ENCODE measurements at regions not wholly inside any gene's neighbourhood (a gene's known extent, or its start where the extent isn't known, plus 50 kb on each side); places are given as distances from the start of the nearest gene placed in this dataset.

DNA sequence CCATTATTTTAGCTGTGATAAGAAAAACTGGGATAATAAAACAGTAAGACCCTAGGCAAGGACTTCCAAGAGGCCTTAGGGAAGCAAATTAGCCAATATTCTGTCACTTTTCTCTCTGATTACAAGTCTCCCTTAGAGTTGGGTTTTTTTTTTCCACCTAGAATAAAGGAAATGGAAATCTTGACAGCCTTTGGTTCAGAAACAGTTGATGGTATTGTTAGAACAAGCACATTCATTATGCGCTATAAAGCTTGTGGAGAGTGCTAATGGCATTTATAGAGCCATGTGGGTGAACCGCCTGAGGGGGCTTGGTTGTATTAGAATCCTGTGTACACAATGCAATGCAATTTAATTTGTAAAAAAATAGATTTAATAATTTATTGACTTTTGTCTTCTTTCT lies 88.9 kb upstream of the OGFRL1 start:
- H3K27ac ChIP-seq, result no peak overlapping the region
- H3K36me3 ChIP-seq (ENCODE audit: insufficient read depth, low read length), result no peaks in the 10 kb centered on the region
- no peak overlapping the region for H3K9ac ChIP-seq (ENCODE audit: insufficient read length)
- H3K4me3 ChIP-seq, result no peak overlapping the region
- DNase-seq (ENCODE audit: low read depth, low spot score), result no peak
- no peaks in the 10 kb centered on the region for H3K9me3 ChIP-seq (ENCODE audit: low read depth, low read length)
- no peak for TF ChIP-seq EZH2 (IDR thresholded peaks at IDR 0.05)

DNA sequence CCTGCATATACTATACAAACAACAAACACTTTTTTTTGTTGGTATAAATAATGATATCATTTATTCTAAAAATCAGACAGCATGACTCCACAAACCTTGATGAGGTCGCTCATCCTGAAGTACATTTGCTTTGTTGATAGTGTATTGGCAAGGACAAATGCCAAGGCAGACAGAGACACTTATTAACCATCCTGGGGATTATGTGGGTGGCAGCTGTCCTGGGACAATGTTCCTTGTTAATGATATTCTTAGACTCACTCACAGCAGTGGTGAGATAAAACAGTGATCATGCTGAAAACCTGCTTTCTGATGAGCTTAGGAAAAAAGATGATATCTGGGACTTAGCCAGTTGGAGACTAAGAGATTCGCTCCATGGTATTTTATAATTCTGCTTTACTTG lies 85.4 kb upstream of the OGFRL1 start:
- Histone ChIP-seq H3K9ac (ENCODE audit: insufficient read length) (no peak overlapping the region), H3K9me3 (ENCODE audit: low read depth, low read length) (no peaks in the 10 kb centered on the region), H3K27ac (no peak overlapping the region), H3K4me3 (no peak overlapping the region), H3K36me3 (ENCODE audit: insufficient read depth, low read length) (no peaks in the 10 kb centered on the region)
- TF ChIP-seq FOXP2 (optimal IDR thresholded peaks at IDR 0.05; ENCODE audit: control extremely low read depth, extremely low read length, insufficient read depth), result no peak
- no peak for TF ChIP-seq POLR2AphosphoS5 (IDR thresholded peaks at IDR 0.05; ENCODE audit: borderline replicate concordance, low read depth, low read length)
- TF ChIP-seq EZH2 (IDR thresholded peaks at IDR 0.05), result no peak
- no peak for DNase-seq (ENCODE audit: low read depth, low spot score)

DNA sequence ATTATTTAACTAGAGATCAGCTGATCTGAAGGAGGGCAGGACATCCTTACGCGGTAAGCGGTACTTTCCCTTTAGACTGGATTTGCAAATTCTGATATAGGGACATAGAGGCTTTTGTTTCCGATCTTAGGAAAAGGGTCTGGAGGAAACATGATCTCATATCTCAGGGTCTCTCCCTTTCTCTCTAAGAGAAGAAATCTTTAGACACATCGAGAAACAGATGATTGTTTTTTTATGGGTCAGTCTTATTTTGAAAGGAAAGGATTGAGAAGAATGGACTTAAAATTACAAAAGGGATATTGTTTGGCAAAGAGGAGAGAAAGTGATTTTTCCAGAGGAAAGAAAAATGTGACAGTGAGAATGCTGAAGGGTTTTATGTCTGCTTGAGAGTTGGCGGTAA lies 83.9 kb upstream of the OGFRL1 start:
- H3K4me3 ChIP-seq, result no peak overlapping the region

DNA sequence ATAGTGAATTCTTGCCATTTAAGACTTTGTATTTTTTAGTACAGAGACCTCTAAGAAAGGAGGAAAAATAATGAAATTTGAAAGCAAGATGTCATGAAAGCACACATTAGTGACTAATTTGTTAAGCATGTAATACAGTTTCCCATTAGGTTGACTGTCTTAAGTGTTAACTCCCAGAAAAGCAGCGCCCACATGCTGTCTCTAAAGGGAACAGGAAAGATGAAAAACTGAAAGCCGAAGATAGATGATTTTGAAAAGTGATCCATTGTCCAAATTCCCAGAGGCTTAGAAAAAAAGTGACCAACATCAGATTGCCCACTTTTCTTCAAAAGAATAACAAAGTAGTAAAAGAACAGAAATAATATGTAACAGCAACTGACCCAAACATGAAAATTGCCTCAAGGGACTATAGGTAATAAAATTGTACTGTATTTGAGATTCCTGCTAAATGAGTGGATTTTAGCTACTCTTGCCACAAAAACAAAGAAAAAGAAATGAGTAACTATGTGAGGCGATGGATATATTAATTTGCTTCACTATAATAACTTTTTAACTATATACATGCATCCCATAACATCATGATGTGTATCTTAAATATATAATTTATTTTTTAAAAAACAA lies 83.2 kb upstream of the OGFRL1 start:
- no peak overlapping the region for H3K4me3 ChIP-seq
- H3K9ac ChIP-seq (ENCODE audit: insufficient read length), result no peak overlapping the region
- H3K36me3 ChIP-seq (ENCODE audit: insufficient read depth, low read length), result no peaks in the 10 kb centered on the region
- no peak for DNase-seq (ENCODE audit: low read depth, low spot score)
- H3K9me3 ChIP-seq (ENCODE audit: low read depth, low read length), result no peaks in the 10 kb centered on the region
- H3K27ac ChIP-seq, result no peak overlapping the region
- TF ChIP-seq EZH2 (IDR thresholded peaks at IDR 0.05) (no peak), FOXP2 (optimal IDR thresholded peaks at IDR 0.05; ENCODE audit: control extremely low read depth, extremely low read length, insufficient read depth) (no peak), POLR2AphosphoS5 (IDR thresholded peaks at IDR 0.05; ENCODE audit: borderline replicate concordance, low read depth, low read length) (no peak)

More for the DNA sequence above, 83.9 kb upstream of the OGFRL1 start:
- Histone ChIP-seq H3K9ac (ENCODE audit: insufficient read length) (no peak overlapping the region), H3K36me3 (ENCODE audit: insufficient read depth, low read length) (no peaks in the 10 kb centered on the region), H3K27ac (no peak overlapping the region), H3K9me3 (ENCODE audit: low read depth, low read length) (no peaks in the 10 kb centered on the region)
- TF ChIP-seq POLR2AphosphoS5 (IDR thresholded peaks at IDR 0.05; ENCODE audit: borderline replicate concordance, low read depth, low read length) (no peak), EZH2 (IDR thresholded peaks at IDR 0.05) (no peak), FOXP2 (optimal IDR thresholded peaks at IDR 0.05; ENCODE audit: control extremely low read depth, extremely low read length, insufficient read depth) (no peak)
- DNase-seq (ENCODE audit: low read depth, low spot score), result no peak

DNA sequence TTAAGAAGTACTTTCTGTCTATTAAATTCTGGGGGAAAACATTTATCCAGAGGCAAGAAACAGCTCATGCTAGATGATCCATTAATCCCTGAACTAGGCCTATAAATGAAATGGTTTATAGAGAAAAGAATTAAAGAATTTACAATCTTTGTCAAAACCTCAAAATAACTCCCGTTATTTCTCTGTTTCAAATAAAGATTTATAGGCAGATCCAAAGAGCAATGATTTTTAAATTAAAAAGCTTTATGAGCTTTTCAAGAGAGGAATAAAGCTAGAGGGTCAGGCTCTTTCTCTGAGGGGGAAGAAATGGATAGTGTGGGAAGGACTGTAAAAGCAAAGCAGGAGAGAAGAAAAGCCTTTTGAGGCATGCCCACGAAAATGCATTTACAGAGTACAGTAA lies 82.5 kb upstream of the OGFRL1 start:
- Histone ChIP-seq H3K9ac (ENCODE audit: insufficient read length) (no peak overlapping the region), H3K36me3 (ENCODE audit: insufficient read depth, low read length) (no peaks in the 10 kb centered on the region), H3K4me3 (no peak overlapping the region), H3K9me3 (ENCODE audit: low read depth, low read length) (no peaks in the 10 kb centered on the region), H3K27ac (no peak overlapping the region)
- no peak for DNase-seq (ENCODE audit: low read depth, low spot score)
- TF ChIP-seq POLR2AphosphoS5 (IDR thresholded peaks at IDR 0.05; ENCODE audit: borderline replicate concordance, low read depth, low read length), result no peak
- no peak for TF ChIP-seq FOXP2 (optimal IDR thresholded peaks at IDR 0.05; ENCODE audit: control extremely low read depth, extremely low read length, insufficient read depth)
- TF ChIP-seq EZH2 (IDR thresholded peaks at IDR 0.05), result no peak

DNA sequence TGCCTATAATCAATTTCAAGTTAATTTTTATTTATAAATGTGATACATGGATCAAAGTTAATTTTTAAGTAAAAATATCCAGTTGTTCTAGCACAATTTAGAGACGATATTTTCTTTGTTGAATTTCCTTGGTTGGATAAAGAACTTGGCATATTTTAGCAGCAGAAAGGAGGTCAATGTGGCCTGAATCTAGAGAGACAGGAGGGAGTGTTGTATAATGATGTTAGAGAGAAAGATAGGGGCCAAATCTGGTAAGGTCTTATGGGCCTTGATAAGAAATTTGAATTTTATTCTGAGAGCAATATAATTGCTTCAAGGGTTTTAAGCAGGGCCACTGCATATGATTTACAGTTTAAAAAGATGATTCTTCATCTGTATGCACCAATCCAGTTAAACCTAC lies 79.4 kb upstream of the OGFRL1 start:
- H3K9me3 ChIP-seq (ENCODE audit: low read depth, low read length), result no peaks in the 10 kb centered on the region
- TF ChIP-seq EZH2 (IDR thresholded peaks at IDR 0.05), result no peak
- no peak for TF ChIP-seq FOXP2 (optimal IDR thresholded peaks at IDR 0.05; ENCODE audit: control extremely low read depth, extremely low read length, insufficient read depth)
- no peak for TF ChIP-seq POLR2AphosphoS5 (IDR thresholded peaks at IDR 0.05; ENCODE audit: borderline replicate concordance, low read depth, low read length)

DNA sequence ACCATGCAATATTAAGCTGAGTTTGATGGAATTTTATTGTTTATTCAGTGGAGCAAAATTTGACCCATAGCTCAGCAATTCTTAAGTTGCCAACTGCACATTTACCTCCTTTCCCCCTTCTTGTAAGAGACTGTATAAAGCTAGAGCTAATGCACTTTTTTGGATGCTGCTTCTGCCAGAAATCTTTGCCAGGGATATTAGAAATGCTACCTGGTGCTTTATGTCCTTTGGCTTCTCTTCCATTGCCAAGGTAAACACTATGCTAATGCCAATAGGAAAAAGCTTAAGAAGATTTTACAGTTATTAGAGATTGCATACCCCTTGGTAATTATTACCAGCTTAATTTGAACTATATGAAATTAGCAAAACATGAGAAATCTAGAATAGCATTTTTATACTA lies 79.0 kb upstream of the OGFRL1 start:
- Histone ChIP-seq H3K9me3 (ENCODE audit: low read depth, low read length) (no peaks in the 10 kb centered on the region), H3K27ac (no peak overlapping the region), H3K4me3 (no peak overlapping the region), H3K9ac (ENCODE audit: insufficient read length) (no peak overlapping the region), H3K36me3 (ENCODE audit: insufficient read depth, low read length) (no peaks in the 10 kb centered on the region)
- TF ChIP-seq POLR2AphosphoS5 (IDR thresholded peaks at IDR 0.05; ENCODE audit: borderline replicate concordance, low read depth, low read length) (no peak), EZH2 (IDR thresholded peaks at IDR 0.05) (no peak), FOXP2 (optimal IDR thresholded peaks at IDR 0.05; ENCODE audit: control extremely low read depth, extremely low read length, insufficient read depth) (no peak)
- no peak for DNase-seq (ENCODE audit: low read depth, low spot score)

More for the DNA sequence above, 79.4 kb upstream of the OGFRL1 start:
- Histone ChIP-seq H3K36me3 (ENCODE audit: insufficient read depth, low read length) (no peaks in the 10 kb centered on the region), H3K9ac (ENCODE audit: insufficient read length) (no peak overlapping the region), H3K4me3 (no peak overlapping the region), H3K27ac (no peak overlapping the region)
- DNase-seq (ENCODE audit: low read depth, low spot score), result no peak

DNA sequence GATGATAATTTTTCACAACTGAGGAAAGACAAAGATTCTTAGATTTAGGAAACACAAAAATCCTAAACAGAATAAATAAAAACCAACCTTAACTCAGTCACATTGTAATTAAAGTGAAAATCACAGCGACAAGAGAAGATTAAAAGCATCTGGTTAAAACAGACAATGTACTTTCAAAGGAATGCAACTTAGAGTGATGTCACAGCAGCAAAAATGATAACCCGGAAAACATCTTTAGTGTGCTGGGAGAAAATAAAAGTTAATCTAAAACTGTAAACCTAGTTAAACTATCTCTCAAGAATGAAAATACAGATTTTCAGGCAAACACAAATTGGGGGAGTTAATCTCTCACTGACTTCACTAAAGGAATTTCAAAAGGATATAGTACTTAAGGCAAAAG lies 76.8 kb upstream of the OGFRL1 start:
- no peak for DNase-seq (ENCODE audit: low read depth, low spot score)
- Histone ChIP-seq H3K9me3 (ENCODE audit: low read depth, low read length) (no peaks in the 10 kb centered on the region), H3K27ac (no peak overlapping the region), H3K4me3 (no peak overlapping the region), H3K9ac (ENCODE audit: insufficient read length) (no peak overlapping the region), H3K36me3 (ENCODE audit: insufficient read depth, low read length) (no peaks in the 10 kb centered on the region)
- TF ChIP-seq POLR2AphosphoS5 (IDR thresholded peaks at IDR 0.05; ENCODE audit: borderline replicate concordance, low read depth, low read length) (no peak), EZH2 (IDR thresholded peaks at IDR 0.05) (no peak), FOXP2 (optimal IDR thresholded peaks at IDR 0.05; ENCODE audit: control extremely low read depth, extremely low read length, insufficient read depth) (no peak)

DNA sequence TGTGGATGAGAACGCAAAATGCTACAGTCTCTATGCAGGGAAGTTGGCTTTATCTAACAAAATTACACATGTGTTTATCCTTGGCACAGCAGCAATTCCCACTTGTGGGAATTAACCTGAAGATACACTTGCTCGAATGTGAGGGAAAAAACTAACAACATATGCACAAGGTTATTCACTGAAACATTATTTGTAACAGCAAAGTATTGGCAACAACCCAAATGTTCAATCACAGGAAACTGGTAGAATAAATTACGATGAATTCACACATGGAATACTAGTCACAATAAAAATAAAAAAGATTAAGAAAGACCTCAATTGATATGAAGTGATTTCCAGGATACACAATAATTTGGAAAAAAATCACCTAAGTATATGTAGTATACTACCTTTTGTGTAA lies 68.1 kb upstream of the OGFRL1 start:
- Histone ChIP-seq H3K36me3 (ENCODE audit: insufficient read depth, low read length) (no peaks in the 10 kb centered on the region), H3K4me3 (no peak overlapping the region), H3K9me3 (ENCODE audit: low read depth, low read length) (no peaks in the 10 kb centered on the region), H3K9ac (ENCODE audit: insufficient read length) (no peak overlapping the region), H3K27ac (no peak overlapping the region)
- no peak for TF ChIP-seq FOXP2 (optimal IDR thresholded peaks at IDR 0.05; ENCODE audit: control extremely low read depth, extremely low read length, insufficient read depth)
- TF ChIP-seq POLR2AphosphoS5 (IDR thresholded peaks at IDR 0.05; ENCODE audit: borderline replicate concordance, low read depth, low read length), result no peak
- no peak for TF ChIP-seq EZH2 (IDR thresholded peaks at IDR 0.05)
- DNase-seq (ENCODE audit: low read depth, low spot score), result no peak
